Fibroblast of lung (primary cell): ENCODE measurements at regions not wholly inside any gene's neighbourhood (a gene's known extent, or its start where the extent isn't known, plus 50 kb on each side); places are given as distances from the start of the nearest gene placed in this dataset.

Experiments used
- EZH2 ChIP-seq: IDR thresholded peaks from 2 replicates; pipeline ENCODE4 v1.5.1; 2012; ENCODE audit warnings: low read length, control low read depth, mild to moderate bottlenecking; ENCODE audit errors: missing control alignments
- TF ChIP-seq, protein P1 (sequence below), 2 donors: IDR thresholded peaks in 1 of 2; conservative IDR thresholded peaks in 1 of 2; 1 replicate in 1 of 2; 2 replicates in 1 of 2; pipeline ENCODE4 v1.5.1; 2011 to 2012; ENCODE audit warnings: low read length in 2 of 2, control low read depth in 1 of 2, inconsistent platforms in 1 of 2, low read depth in 1 of 2, mild to moderate bottlenecking in 1 of 2

DNA sequence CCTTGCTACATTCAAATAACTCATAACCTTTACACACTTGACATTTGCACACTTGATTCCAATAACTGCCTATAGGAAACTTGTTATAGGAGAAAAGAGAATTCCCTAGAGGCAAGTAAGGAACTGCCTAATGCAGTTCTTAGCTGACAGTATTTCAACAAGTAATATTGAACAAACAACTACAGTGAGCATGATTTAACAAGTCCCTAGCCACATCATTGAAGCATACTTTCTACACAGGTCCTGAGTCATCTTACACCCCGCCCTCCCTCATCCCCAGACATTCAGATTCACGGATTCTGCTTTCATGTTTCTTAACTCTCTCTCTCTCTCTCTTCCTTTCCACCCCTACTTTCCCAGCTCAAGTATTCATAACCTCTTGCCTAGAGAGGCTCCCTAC is 153.5 kb downstream of the LSM5 start:
- TF ChIP-seq, protein P1, sequence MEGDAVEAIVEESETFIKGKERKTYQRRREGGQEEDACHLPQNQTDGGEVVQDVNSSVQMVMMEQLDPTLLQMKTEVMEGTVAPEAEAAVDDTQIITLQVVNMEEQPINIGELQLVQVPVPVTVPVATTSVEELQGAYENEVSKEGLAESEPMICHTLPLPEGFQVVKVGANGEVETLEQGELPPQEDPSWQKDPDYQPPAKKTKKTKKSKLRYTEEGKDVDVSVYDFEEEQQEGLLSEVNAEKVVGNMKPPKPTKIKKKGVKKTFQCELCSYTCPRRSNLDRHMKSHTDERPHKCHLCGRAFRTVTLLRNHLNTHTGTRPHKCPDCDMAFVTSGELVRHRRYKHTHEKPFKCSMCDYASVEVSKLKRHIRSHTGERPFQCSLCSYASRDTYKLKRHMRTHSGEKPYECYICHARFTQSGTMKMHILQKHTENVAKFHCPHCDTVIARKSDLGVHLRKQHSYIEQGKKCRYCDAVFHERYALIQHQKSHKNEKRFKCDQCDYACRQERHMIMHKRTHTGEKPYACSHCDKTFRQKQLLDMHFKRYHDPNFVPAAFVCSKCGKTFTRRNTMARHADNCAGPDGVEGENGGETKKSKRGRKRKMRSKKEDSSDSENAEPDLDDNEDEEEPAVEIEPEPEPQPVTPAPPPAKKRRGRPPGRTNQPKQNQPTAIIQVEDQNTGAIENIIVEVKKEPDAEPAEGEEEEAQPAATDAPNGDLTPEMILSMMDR (conservative IDR thresholded peaks at IDR 0.05 in 1 of 2, IDR thresholded peaks at IDR 0.05 in 1 of 2; ENCODE audit: low read depth in 1 of 2, low read length in 2 of 2) = no peak
- TF ChIP-seq EZH2 = no peak
